ENCODE measurements at regions not wholly inside any gene's neighbourhood (a gene's known extent, or its start where the extent isn't known, plus 50 kb on each side); places are given as distances from the start of the nearest gene placed in this dataset.
A peak's percentile ranks its signal among the peaks of the same experiment; 100 is the strongest.

GRCh38 chr4:114161809-114162208 lies 182.4 kb upstream of the ARSJ start (continued):
- TF ChIP-seq CHD7 (IDR thresholded peaks at IDR 0.05; ENCODE audit: insufficient replicate concordance, low read length) (no peak), EGR1 (IDR thresholded peaks at IDR 0.05; ENCODE audit: borderline replicate concordance, low read depth, low read length) (no peak), CTCF (IDR thresholded peaks at IDR 0.05; ENCODE audit: control extremely low read depth in 1 of 3, insufficient read depth in 1 of 3, low read depth in 1 of 3, low read length in 3 of 3) (peak; percentile 24 to 46 (median 43)), TAF7 (optimal IDR thresholded peaks at IDR 0.05; ENCODE audit: borderline replicate concordance, low read depth, low read length) (no peak)

All from H1 (cell line).